Astrocyte of the cerebellum (primary cell): ENCODE measurements at regions not wholly inside any gene's neighbourhood (a gene's known extent, or its start where the extent isn't known, plus 50 kb on each side); places are given as distances from the start of the nearest gene placed in this dataset.

Experiments used
- DNase-seq: peaks from one replicate; pipeline ENCODE4 v3.0.0-alpha.2; 2011; ENCODE audit warnings: low read depth
- H3K4me3 ChIP-seq: 2 replicates; pipeline ENCODE4 v1.5.1; 2011; ENCODE audit warnings: mild to moderate bottlenecking, low read depth, low read length, moderate library complexity
- in situ Hi-C: cut with HindIII; loops from 2 replicates; pipeline ENCODE4 v1.10.0; 2017; ENCODE audit warnings: low sequenced_read_pairs
- TF ChIP-seq, protein P1 (sequence below): IDR thresholded peaks from 2 replicates; pipeline ENCODE4 v1.5.1; 2012; ENCODE audit warnings: low read length, low read depth, moderate library complexity, mild to moderate bottlenecking; ENCODE audit errors: missing control alignments

DNA sequence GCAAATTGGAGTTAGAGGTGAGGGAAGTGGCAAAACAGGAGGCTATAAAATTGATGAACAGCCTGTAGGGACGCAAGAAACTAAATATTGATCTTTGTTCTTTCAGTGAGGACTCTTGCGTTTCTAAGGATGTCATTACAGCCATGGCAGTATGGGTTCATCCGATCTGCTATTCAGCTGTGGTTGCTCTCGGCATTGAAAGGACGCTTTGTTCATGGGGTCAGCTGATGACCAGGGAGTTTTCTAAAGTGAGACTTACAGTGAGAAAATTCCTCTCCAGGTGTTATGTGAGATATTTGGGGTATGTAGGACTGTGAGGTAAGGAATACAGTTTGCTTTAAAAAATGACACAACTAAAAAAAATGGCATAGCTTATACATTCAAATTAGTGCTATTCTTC lies 52.7 kb upstream of the PELI1 start:
- DNase-seq: no peak
- TF ChIP-seq, protein P1, sequence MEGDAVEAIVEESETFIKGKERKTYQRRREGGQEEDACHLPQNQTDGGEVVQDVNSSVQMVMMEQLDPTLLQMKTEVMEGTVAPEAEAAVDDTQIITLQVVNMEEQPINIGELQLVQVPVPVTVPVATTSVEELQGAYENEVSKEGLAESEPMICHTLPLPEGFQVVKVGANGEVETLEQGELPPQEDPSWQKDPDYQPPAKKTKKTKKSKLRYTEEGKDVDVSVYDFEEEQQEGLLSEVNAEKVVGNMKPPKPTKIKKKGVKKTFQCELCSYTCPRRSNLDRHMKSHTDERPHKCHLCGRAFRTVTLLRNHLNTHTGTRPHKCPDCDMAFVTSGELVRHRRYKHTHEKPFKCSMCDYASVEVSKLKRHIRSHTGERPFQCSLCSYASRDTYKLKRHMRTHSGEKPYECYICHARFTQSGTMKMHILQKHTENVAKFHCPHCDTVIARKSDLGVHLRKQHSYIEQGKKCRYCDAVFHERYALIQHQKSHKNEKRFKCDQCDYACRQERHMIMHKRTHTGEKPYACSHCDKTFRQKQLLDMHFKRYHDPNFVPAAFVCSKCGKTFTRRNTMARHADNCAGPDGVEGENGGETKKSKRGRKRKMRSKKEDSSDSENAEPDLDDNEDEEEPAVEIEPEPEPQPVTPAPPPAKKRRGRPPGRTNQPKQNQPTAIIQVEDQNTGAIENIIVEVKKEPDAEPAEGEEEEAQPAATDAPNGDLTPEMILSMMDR: no peak
- H3K4me3 ChIP-seq: no peak overlapping the region
- in situ Hi-C loops: no loop called here

DNA sequence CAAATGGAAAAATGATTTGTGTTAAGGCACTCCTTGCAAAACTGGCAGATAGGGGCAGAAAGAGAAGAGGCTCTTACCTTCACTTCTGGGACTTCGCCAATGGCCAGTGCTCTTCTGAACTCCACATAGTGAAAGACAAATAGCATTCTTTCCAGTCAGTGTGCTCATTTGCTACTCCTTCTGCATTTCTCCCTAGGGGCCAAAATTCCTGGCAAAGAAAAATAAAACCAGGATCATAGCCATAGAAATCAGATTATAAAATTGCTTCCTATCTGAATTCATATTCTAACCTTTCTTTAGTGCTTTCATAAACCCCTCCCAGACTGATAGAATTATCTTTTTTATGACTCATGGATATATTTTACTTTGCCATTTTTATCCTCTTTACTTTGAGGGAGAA lies 56.9 kb upstream of the PELI1 start:
- in situ Hi-C loops: no loop called here
- H3K4me3 ChIP-seq: no peak overlapping the region
- DNase-seq: no peak
- TF ChIP-seq, protein P1: no peak

- TF ChIP-seq, protein P1: no peak
- DNase-seq: no peak
- in situ Hi-C loops: no loop called here
- no peak overlapping the region for H3K4me3 ChIP-seq
Observed at GRCh38 chr2:64202206-64202845, 58.1 kb upstream of the PELI1 start.

DNA sequence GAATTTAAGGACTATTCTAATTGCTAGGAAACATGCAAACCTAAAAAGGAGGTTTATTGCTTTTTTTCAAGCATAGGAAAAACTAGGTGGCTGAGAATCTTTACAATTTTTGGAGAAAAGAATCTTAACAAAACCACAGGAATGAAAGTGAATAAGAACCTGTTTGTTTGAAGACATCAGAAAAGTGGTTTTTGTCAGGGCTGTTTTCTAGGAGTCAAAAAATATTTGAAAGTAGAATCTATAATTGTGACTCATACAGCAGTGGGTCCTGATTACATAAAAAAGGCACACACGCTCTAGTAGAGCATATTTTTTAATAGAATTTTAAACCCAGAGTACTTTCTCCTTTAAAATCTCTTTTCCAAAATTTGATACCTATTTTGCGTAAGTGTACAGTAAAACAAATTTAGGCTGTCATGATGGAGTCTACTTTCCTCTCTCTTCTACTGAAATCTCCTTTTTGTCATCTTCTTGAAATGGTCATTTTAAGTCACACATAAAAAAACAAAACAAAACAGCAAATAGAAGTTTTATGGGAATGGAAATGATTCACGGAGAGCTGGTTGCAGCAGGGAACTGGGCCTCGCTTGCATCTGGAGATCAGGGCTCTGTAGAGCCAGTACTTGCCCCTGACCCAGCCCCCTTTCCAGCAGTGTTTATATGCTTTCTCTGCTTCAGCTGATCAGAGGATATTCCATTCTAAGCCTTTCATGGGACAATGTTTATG lies 59.1 kb upstream of the PELI1 start:
- H3K4me3 ChIP-seq: no peak overlapping the region

GRCh38 chr2:64203858-64204632 lies 59.8 kb upstream of the PELI1 start:
- in situ Hi-C loops: no loop called here
- TF ChIP-seq, protein P1: no peak
- no peak for DNase-seq
- no peak overlapping the region for H3K4me3 ChIP-seq

More for the DNA sequence above, 59.1 kb upstream of the PELI1 start:
- TF ChIP-seq, protein P1: no peak
- in situ Hi-C loops: no loop called here
- DNase-seq: peak; percentile 41

GRCh38 chr2:64204703-64205102 lies 60.5 kb upstream of the PELI1 start:
- in situ Hi-C loops: no loop called here
- DNase-seq: no peak
- H3K4me3 ChIP-seq: no peak overlapping the region
- TF ChIP-seq, protein P1: no peak
